Large intestine (tissue), 3 donors: ENCODE measurements at regions not wholly inside any gene's neighbourhood (a gene's known extent, or its start where the extent isn't known, plus 50 kb on each side); places are given as distances from the start of the nearest gene placed in this dataset.

Source experiments
- DNase-seq, 2 donors: peaks; one replicate each; pipeline versions ENCODE4 v3.0.0 to v3.0.0-alpha.2; 2013
- H3K27ac ChIP-seq: one replicate; pipeline ENCODE4 v1.5.1; 2013; ENCODE audit warnings: low read length
- H3K27me3 ChIP-seq: 2 replicates; pipeline ENCODE4 v1.6.1; 2013; ENCODE audit warnings: low read length; ENCODE audit not compliant: control insufficient read depth, insufficient read depth
- H3K36me3 ChIP-seq: 2 replicates; pipeline ENCODE4 v1.6.1; 2013; ENCODE audit warnings: low read length; ENCODE audit not compliant: control insufficient read depth, insufficient read depth
- H3K4me1 ChIP-seq: one replicate; pipeline ENCODE4 v1.6.1; 2013; ENCODE audit warnings: low read length; ENCODE audit not compliant: control insufficient read depth, insufficient read depth
- H3K4me3 ChIP-seq: one replicate; pipeline ENCODE4 v1.5.1; 2013; ENCODE audit warnings: low read length
- H3K9me3 ChIP-seq: one replicate; pipeline ENCODE4 v1.6.1; 2013; ENCODE audit warnings: mild to moderate bottlenecking, low read depth, low read length, moderate library complexity; ENCODE audit not compliant: control insufficient read depth
- WGBS: methylation state at CpG from one replicate; pipeline ENCODE4 v1.1.5; 2013; ENCODE audit warnings: low lambda C conversion rate; ENCODE audit not compliant: insufficient coverage; 5-methylcytosine and 5-hydroxymethylcytosine counted together

- DNase-seq = no peak
- Histone ChIP-seq H3K4me3 (no peak overlapping the region), H3K36me3 (no peaks in the 10 kb centered on the region), H3K27ac (no peak overlapping the region), H3K4me1 (no peaks in the 10 kb centered on the region), H3K9me3 (no peaks in the 10 kb centered on the region), H3K27me3 (no peaks in the 10 kb centered on the region)
- no CpG with 5 or more reads among the region's 11 CpGs for WGBS
Observed at GRCh38 chr2:238690511-238690910, 157.4 kb upstream of the TWIST2 start.

GRCh38 chr2:238691596-238692491 lies 156.0 kb upstream of the TWIST2 start:
- Histone ChIP-seq H3K4me3 (no peak overlapping the region), H3K36me3 (no peaks in the 10 kb centered on the region), H3K27me3 (no peaks in the 10 kb centered on the region), H3K4me1 (no peaks in the 10 kb centered on the region), H3K9me3 (no peaks in the 10 kb centered on the region), H3K27ac (no peak overlapping the region)
- WGBS = no CpG with 5 or more reads among the region's 16 CpGs
- no peak for DNase-seq

- H3K9me3 ChIP-seq = no peaks in the 10 kb centered on the region
- H3K27me3 ChIP-seq = no peaks in the 10 kb centered on the region
- no peaks in the 10 kb centered on the region for H3K4me1 ChIP-seq
- WGBS = no CpG with 5 or more reads among the region's 7 CpGs
- no peaks in the 10 kb centered on the region for H3K36me3 ChIP-seq
- no peak overlapping the region for H3K4me3 ChIP-seq
- DNase-seq = no peak
- H3K27ac ChIP-seq = no peak overlapping the region
Observed at GRCh38 chr2:238692562-238692961, 155.3 kb upstream of the TWIST2 start.

- Histone ChIP-seq H3K9me3 (no peaks in the 10 kb centered on the region), H3K4me1 (no peaks in the 10 kb centered on the region), H3K27ac (no peak overlapping the region), H3K27me3 (no peaks in the 10 kb centered on the region), H3K36me3 (no peaks in the 10 kb centered on the region), H3K4me3 (no peak overlapping the region)
- DNase-seq = no peak
- 60% methylated on average over 1 of the region's 13 CpGs for WGBS
Observed at GRCh38 chr2:238693337-238694093, 154.4 kb upstream of the TWIST2 start.

GRCh38 chr2:238694136-238694755 lies 153.6 kb upstream of the TWIST2 start:
- Histone ChIP-seq H3K27me3 (no peaks in the 10 kb centered on the region), H3K4me1 (no peaks in the 10 kb centered on the region), H3K36me3 (no peaks in the 10 kb centered on the region), H3K4me3 (no peak overlapping the region), H3K9me3 (no peaks in the 10 kb centered on the region), H3K27ac (no peak overlapping the region)
- WGBS = 100% methylated on average over 1 of the region's 8 CpGs
- no peak for DNase-seq

GRCh38 chr2:238694922-238695321 lies 153.0 kb upstream of the TWIST2 start:
- WGBS = no CpG with 5 or more reads among the region's 6 CpGs
- no peak for DNase-seq
- Histone ChIP-seq H3K36me3 (no peaks in the 10 kb centered on the region), H3K4me1 (no peaks in the 10 kb centered on the region), H3K4me3 (no peak overlapping the region), H3K27me3 (no peaks in the 10 kb centered on the region), H3K9me3 (no peaks in the 10 kb centered on the region), H3K27ac (no peak overlapping the region)

GRCh38 chr2:238695538-238695937 lies 152.3 kb upstream of the TWIST2 start:
- WGBS = no CpG with 5 or more reads among the region's 4 CpGs
- Histone ChIP-seq H3K4me3 (no peak overlapping the region), H3K4me1 (no peaks in the 10 kb centered on the region), H3K9me3 (no peaks in the 10 kb centered on the region), H3K27me3 (no peaks in the 10 kb centered on the region), H3K36me3 (no peaks in the 10 kb centered on the region), H3K27ac (no peak overlapping the region)
- no peak for DNase-seq

GRCh38 chr2:238696331-238696730 lies 151.6 kb upstream of the TWIST2 start:
- Histone ChIP-seq H3K27me3 (no peaks in the 10 kb centered on the region), H3K4me3 (no peak overlapping the region), H3K27ac (no peak overlapping the region), H3K9me3 (no peaks in the 10 kb centered on the region), H3K4me1 (no peaks in the 10 kb centered on the region), H3K36me3 (no peaks in the 10 kb centered on the region)
- WGBS = no CpG with 5 or more reads among the region's 4 CpGs
- DNase-seq = no peak

- H3K27me3 ChIP-seq = no peaks in the 10 kb centered on the region
- H3K4me1 ChIP-seq = no peaks in the 10 kb centered on the region
- H3K36me3 ChIP-seq = no peaks in the 10 kb centered on the region
- no peak for DNase-seq
- no peaks in the 10 kb centered on the region for H3K9me3 ChIP-seq
- H3K27ac ChIP-seq = no peak overlapping the region
- WGBS = no CpG with 5 or more reads among the region's 3 CpGs
- no peak overlapping the region for H3K4me3 ChIP-seq
Observed at GRCh38 chr2:238696786-238697185, 151.1 kb upstream of the TWIST2 start.

- WGBS = no CpG with 5 or more reads among the region's 20 CpGs
- Histone ChIP-seq H3K36me3 (no peaks in the 10 kb centered on the region), H3K9me3 (no peaks in the 10 kb centered on the region), H3K27ac (no peak overlapping the region), H3K4me3 (no peak overlapping the region), H3K27me3 (no peaks in the 10 kb centered on the region), H3K4me1 (no peaks in the 10 kb centered on the region)
- DNase-seq = no peak
Observed at GRCh38 chr2:238697193-238698071, 150.5 kb upstream of the TWIST2 start.
